OCI-LY7 (cell line): ENCODE measurements at regions not wholly inside any gene's neighbourhood (a gene's known extent, or its start where the extent isn't known, plus 50 kb on each side); places are given as distances from the start of the nearest gene placed in this dataset.

ENCODE experiments used
- BruUV-seq: library from RNA; stranded (reverse); fragments of 400-500 nt; replicated peaks from 2 replicates; lab custom pipeline; 2021; lab: Mats Ljungman, UMichigan
- CTCF ChIA-PET: fragments of 300-600 bp; sonication (Branson Sonifier 250); formaldehyde crosslinking; loops from one replicate; lab custom pipeline; 2022; ENCODE audit warnings: antibody characterized with exemption; ENCODE audit not compliant: unreplicated experiment; lab: Charles Lee
- POLR2A ChIA-PET: fragments of 300-600 bp; sonication (Branson Sonifier 250); formaldehyde crosslinking; loops from one replicate; lab custom pipeline; 2022; ENCODE audit warnings: antibody characterized with exemption; lab: Charles Lee
- DNase-seq: peaks from one replicate; pipeline ENCODE4 v3.0.0-alpha.2; 2015; ENCODE audit warnings: low spot score
- H2AFZ ChIP-seq: fragments of 200-600 bp; sonication (generic), shearing (Covaris generic); 2 replicates; pipeline ENCODE4 v1.6.1; 2014; ENCODE audit warnings: mild to moderate bottlenecking, antibody characterized with exemption, low read length, moderate library complexity
- H3K27ac ChIP-seq: fragments of 200-600 bp; sonication (generic); 2 replicates; pipeline ENCODE4 v1.5.1; 2014; ENCODE audit warnings: mixed run types, low read depth, mild to moderate bottlenecking, moderate library complexity, low read length, inconsistent platforms; ENCODE audit not compliant: poor library complexity, severe bottlenecking
- H3K36me3 ChIP-seq: fragments of 200-600 bp; sonication (generic); 2 replicates; pipeline ENCODE4 v1.6.1; 2014; ENCODE audit warnings: mild to moderate bottlenecking, antibody characterized with exemption, low read length, moderate library complexity, mixed read lengths; ENCODE audit not compliant: insufficient read depth
- H3K4me1 ChIP-seq: fragments of 200-600 bp; sonication (generic); 2 replicates; pipeline ENCODE4 v1.5.1; 2014; ENCODE audit warnings: mild to moderate bottlenecking, low read length; ENCODE audit not compliant: insufficient read depth, poor library complexity, severe bottlenecking
- H3K4me2 ChIP-seq: fragments of 200-600 bp; sonication (generic); 2 replicates; pipeline ENCODE4 v1.6.1; 2014; ENCODE audit warnings: mild to moderate bottlenecking, low read length
- H3K4me3 ChIP-seq: fragments of 200-600 bp; sonication (generic); 2 replicates; pipeline ENCODE4 v1.5.1; 2014; ENCODE audit warnings: mild to moderate bottlenecking, low read depth, low read length; ENCODE audit not compliant: poor library complexity, severe bottlenecking
- H3K79me2 ChIP-seq: fragments of 200-600 bp; sonication (generic); 2 replicates; pipeline ENCODE4 v1.6.1; 2016; ENCODE audit warnings: low read depth, mild to moderate bottlenecking, low read length, moderate library complexity, mixed read lengths; ENCODE audit not compliant: insufficient read depth
- H3K9me2 ChIP-seq: fragments of 200-600 bp; sonication (generic); 2 replicates; pipeline ENCODE4 v1.6.1; 2016; ENCODE audit warnings: mild to moderate bottlenecking, low read length, mixed read lengths; ENCODE audit not compliant: insufficient read depth
- H3K9me3 ChIP-seq: fragments of 200-600 bp; sonication (generic); 2 replicates; pipeline ENCODE4 v1.6.1; 2014; ENCODE audit warnings: mild to moderate bottlenecking, mixed run types, low read length, mixed read lengths
- H4K20me1 ChIP-seq: fragments of 200-600 bp; sonication (generic); 2 replicates; pipeline ENCODE4 v1.6.1; 2014; ENCODE audit warnings: mild to moderate bottlenecking, antibody characterized with exemption, low read length, moderate library complexity, mixed read lengths; ENCODE audit not compliant: insufficient read depth
- EZH2phosphoT487 ChIP-seq: fragments of 200-600 bp; sonication (generic); IDR thresholded peaks from 2 replicates; pipeline ENCODE4 v1.6.1; 2018; ENCODE audit warnings: low read depth, borderline replicate concordance, mild to moderate bottlenecking, mixed run types, antibody characterized with exemption, low read length, moderate library complexity, mixed read lengths
- intact Hi-C: fragments of 100-400 bp; cut with micrococcal nuclease; formaldehyde crosslinking; loops from one replicate; pipeline ENCODE4 v1.10.0; 2022; ENCODE audit not compliant: unreplicated experiment
- TF ChIP-seq, protein P1 (sequence below): fragments of 200-600 bp; sonication (generic); conservative IDR thresholded peaks from 2 replicates; pipeline ENCODE4 v1.5.1; 2014; ENCODE audit warnings: mild to moderate bottlenecking, antibody characterized with exemption, low read length, moderate library complexity, mixed read lengths

DNA sequence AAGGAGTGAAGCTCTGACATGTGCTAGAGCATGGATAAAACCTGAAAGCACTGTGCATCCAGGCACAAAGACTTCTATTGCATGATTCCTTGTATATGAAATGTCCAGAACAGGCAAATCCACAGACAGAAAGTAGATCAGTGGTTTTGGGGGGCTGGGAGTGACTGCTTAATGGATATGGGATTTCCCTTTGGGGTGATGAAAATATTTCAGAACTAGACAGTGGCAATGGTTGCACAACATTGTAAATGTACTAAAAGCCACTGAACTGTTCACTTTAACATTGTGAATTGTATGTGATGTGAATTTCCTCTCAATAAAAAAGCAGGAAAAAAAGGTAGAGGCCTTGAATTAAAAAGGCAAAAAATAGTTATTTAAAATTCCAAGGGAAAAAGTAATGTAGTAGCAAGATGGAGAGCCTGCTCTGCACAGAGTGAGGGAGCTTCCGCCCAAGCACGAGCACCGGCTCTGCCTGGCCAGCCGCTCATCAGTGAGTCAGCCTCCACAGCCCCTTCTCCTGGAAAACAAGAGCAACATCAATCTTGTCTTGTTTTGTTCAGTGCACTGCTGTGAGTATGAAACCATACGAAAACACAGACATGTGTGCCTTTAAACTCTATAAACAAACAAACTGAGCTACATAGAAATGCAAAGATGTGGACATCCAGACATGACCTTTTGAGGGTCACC is 74.6 kb upstream of the THBS2 start:
- H3K4me3 ChIP-seq: no peak overlapping the region
- TF ChIP-seq EZH2phosphoT487: no peak
- TF ChIP-seq, protein P1, sequence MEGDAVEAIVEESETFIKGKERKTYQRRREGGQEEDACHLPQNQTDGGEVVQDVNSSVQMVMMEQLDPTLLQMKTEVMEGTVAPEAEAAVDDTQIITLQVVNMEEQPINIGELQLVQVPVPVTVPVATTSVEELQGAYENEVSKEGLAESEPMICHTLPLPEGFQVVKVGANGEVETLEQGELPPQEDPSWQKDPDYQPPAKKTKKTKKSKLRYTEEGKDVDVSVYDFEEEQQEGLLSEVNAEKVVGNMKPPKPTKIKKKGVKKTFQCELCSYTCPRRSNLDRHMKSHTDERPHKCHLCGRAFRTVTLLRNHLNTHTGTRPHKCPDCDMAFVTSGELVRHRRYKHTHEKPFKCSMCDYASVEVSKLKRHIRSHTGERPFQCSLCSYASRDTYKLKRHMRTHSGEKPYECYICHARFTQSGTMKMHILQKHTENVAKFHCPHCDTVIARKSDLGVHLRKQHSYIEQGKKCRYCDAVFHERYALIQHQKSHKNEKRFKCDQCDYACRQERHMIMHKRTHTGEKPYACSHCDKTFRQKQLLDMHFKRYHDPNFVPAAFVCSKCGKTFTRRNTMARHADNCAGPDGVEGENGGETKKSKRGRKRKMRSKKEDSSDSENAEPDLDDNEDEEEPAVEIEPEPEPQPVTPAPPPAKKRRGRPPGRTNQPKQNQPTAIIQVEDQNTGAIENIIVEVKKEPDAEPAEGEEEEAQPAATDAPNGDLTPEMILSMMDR: no peak
- CTCF ChIA-PET: no interaction called here
- H3K9me2 ChIP-seq: no peaks in the 10 kb centered on the region
- POLR2A ChIA-PET: no interaction called here
- H3K79me2 ChIP-seq: no peaks in the 10 kb centered on the region
- DNase-seq: no peak
- no peaks in the 10 kb centered on the region for H3K9me3 ChIP-seq
- no peak overlapping the region for H3K27ac ChIP-seq
- no TSS peak for BruUV-seq
- intact Hi-C loops: no loop called here
- H2AFZ ChIP-seq: no peak overlapping the region
- H3K4me2 ChIP-seq: no peak overlapping the region
- H4K20me1 ChIP-seq: no peaks in the 10 kb centered on the region
- H3K4me1 ChIP-seq: no peaks in the 10 kb centered on the region
- no peaks in the 10 kb centered on the region for H3K36me3 ChIP-seq

DNA sequence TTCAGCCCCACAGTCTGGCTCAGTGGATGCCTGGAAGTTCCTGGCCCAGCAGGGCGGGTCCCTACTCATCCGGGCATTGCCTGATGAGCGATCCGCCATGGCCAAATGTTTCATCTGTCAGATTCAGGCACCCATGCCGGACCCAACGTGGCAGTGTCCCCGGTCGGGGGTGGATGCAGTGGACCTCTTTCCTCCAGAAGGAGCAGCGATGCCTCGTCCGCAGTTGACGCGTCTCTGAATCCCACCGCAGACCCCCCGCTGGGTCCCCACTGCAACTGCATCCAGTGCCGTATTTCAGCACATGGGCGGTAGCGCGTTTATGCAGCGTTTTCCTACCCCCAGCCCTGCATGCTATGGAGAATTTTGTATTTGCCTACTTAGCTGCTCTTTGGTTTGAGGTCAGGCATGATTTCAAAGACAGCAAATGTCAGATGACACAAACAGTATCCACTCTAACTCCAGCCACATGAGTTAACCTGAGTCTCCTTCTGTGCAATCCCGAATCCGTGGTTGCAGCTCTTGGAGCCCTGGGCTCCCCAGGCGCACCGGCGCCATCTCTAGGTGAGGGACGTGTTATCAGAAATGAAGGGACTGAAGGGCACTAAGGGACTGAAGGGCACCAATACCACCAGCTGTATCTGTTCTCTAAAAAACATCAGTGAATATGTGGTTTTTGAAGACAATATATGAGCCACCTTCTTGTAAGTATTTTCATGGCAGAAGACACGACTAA is 72.6 kb upstream of the THBS2 start:
- Histone ChIP-seq H3K4me2 (no peak overlapping the region), H3K4me1 (no peaks in the 10 kb centered on the region), H3K36me3 (no peaks in the 10 kb centered on the region), H2AFZ (no peak overlapping the region), H3K4me3 (no peak overlapping the region), H3K9me2 (no peaks in the 10 kb centered on the region), H3K9me3 (no peaks in the 10 kb centered on the region), H3K79me2 (no peaks in the 10 kb centered on the region), H3K27ac (no peak overlapping the region), H4K20me1 (no peaks in the 10 kb centered on the region)
- no TSS peak for BruUV-seq
- no peak for TF ChIP-seq EZH2phosphoT487
- TF ChIP-seq, protein P1: peak; percentile 34; the same call in 1 of the 2 replicates
- intact Hi-C loops: no loop called here
- no peak for DNase-seq
- POLR2A ChIA-PET: no interaction called here
- CTCF ChIA-PET: no interaction called here
